HG03342 (cell line): ENCODE measurements at regions not wholly inside any gene's neighbourhood (a gene's known extent, or its start where the extent isn't known, plus 50 kb on each side); places are given as distances from the start of the nearest gene placed in this dataset.

Experiments used
- ATAC-seq: cut with Tn5 transposase; IDR thresholded peaks from one replicate; pipeline ENCODE4 v1.9.1; 2021; ENCODE audit warnings: mild to moderate bottlenecking, moderate library complexity; ENCODE audit not compliant: unreplicated experiment

- ATAC-seq = no peak
Observed at GRCh38 chr3:23663661-23664186, 142.0 kb upstream of the UBE2E1 start.

- no peak for ATAC-seq
Observed at GRCh38 chr3:23664459-23664858, 141.3 kb upstream of the UBE2E1 start.

GRCh38 chr3:23665741-23666140 lies 140.0 kb upstream of the UBE2E1 start:
- no peak for ATAC-seq

GRCh38 chr3:23666818-23667217 lies 138.9 kb upstream of the UBE2E1 start:
- ATAC-seq = no peak

- ATAC-seq = peak; percentile 61
Observed at GRCh38 chr3:23667536-23668429, 138.0 kb upstream of the UBE2E1 start.

- ATAC-seq = no peak
Observed at GRCh38 chr3:23668430-23668904, 137.3 kb upstream of the UBE2E1 start.

GRCh38 chr3:23669541-23670255 lies 136.1 kb upstream of the UBE2E1 start:
- no peak for ATAC-seq

- ATAC-seq = no peak
Observed at GRCh38 chr3:23671851-23672589, 133.7 kb upstream of the UBE2E1 start.

- no peak for ATAC-seq
Observed at GRCh38 chr3:23672628-23673027, 133.1 kb upstream of the UBE2E1 start.

GRCh38 chr3:23675010-23675409 lies 130.7 kb upstream of the UBE2E1 start:
- ATAC-seq = no peak

GRCh38 chr3:23676093-23676492 lies 129.7 kb upstream of the UBE2E1 start:
- no peak for ATAC-seq

- no peak for ATAC-seq
Observed at GRCh38 chr3:23682646-23683045, 123.1 kb upstream of the UBE2E1 start.

GRCh38 chr3:23685541-23686258 lies 120.1 kb upstream of the UBE2E1 start:
- ATAC-seq = no peak

GRCh38 chr3:23686519-23686918 lies 119.2 kb upstream of the UBE2E1 start:
- ATAC-seq = no peak

- ATAC-seq = no peak
Observed at GRCh38 chr3:23691357-23691895, 114.3 kb upstream of the UBE2E1 start.

- no peak for ATAC-seq
Observed at GRCh38 chr3:23696842-23697241, 108.9 kb upstream of the UBE2E1 start.

GRCh38 chr3:23697416-23697815 lies 108.3 kb upstream of the UBE2E1 start:
- ATAC-seq = no peak

- ATAC-seq = no peak
Observed at GRCh38 chr3:23698652-23699313, 107.0 kb upstream of the UBE2E1 start.

GRCh38 chr3:23700616-23701015 lies 105.1 kb upstream of the UBE2E1 start:
- ATAC-seq = no peak
